ENCODE measurements at regions not wholly inside any gene's neighbourhood (a gene's known extent, or its start where the extent isn't known, plus 50 kb on each side); places are given as distances from the start of the nearest gene placed in this dataset.

DNA sequence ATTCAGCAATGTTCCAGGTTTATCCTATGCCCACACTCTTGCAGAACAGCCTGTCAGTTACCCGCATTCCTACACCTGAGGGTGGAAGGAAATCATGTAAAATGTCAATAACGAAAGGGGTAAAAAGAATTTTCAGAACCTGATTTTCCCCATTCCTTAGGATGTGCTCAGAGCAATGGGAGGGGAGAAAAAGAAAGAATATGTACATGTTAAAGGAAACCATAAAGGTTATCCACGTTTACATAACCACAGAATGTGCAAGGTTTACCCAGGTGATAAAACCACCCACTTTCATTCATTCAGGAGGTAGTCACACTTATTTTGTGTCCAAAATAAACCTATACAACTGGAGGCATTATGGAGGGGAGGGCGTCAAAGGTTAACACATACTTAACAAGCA is 335.5 kb downstream of the ZNF674 start:
- WGBS, 2 experiments (ENCODE audit: extremely low coverage in 2 of 2, insufficient read length in 1 of 2): no CpG with 5 or more reads among the region's 4 CpGs
- Histone ChIP-seq H3K9me1 (ENCODE audit: insufficient read depth, low read length) (no peaks in the 10 kb centered on the region), H3K4me1 (ENCODE audit: control insufficient read depth, insufficient read depth, low read length) (no peaks in the 10 kb centered on the region), H2BK15ac (ENCODE audit: low read depth, low read length) (no peak overlapping the region), H2AK5ac (ENCODE audit: low read depth, low read length) (no peak overlapping the region), H3K14ac (replicated peaks; ENCODE audit: low read depth, low read length) (no peak overlapping the region), H2AK9ac (replicated peaks; ENCODE audit: low read depth, low read length, poor library complexity) (no peak overlapping the region), H2AFZ (replicated peaks; ENCODE audit: low read length, poor library complexity) (no peak overlapping the region), H4K8ac (ENCODE audit: low read depth in 2 of 2, low read length in 2 of 2) (no peak overlapping the region), H2BK20ac (ENCODE audit: low read depth, low read length) (no peak overlapping the region), H3K27me3 (ENCODE audit: control insufficient read depth, insufficient read depth, low read length) (peaks cover 9% of the 10 kb centered on the region), H4K5ac (ENCODE audit: low read depth, low read length) (no peak overlapping the region), H3K56ac (ENCODE audit: extremely low read depth, insufficient read depth, low read length) (no peak overlapping the region), H3K36me3 (ENCODE audit: control insufficient read depth, insufficient read depth, low read length) (no peaks in the 10 kb centered on the region), H4K91ac (ENCODE audit: insufficient read depth, low read depth, low read length) (no peak overlapping the region), H3K4ac (ENCODE audit: low read depth, low read length) (no peak overlapping the region), H3K23ac (ENCODE audit: low read depth, low read length) (no peak overlapping the region), H3K18ac (ENCODE audit: low read depth, low read length) (no peak overlapping the region), H3K4me2 (ENCODE audit: low read depth, low read length) (no peak overlapping the region), H2BK120ac (ENCODE audit: low read depth, low read length) (no peak overlapping the region), H3K9ac (ENCODE audit: low read depth, low read length) (no peak overlapping the region), H3K79me1 (ENCODE audit: low read depth in 1 of 2, low read length in 2 of 2) (no peaks in the 10 kb centered on the region), H4K20me1 (ENCODE audit: insufficient read depth, low read length) (no peaks in the 10 kb centered on the region), H3K4me3 (ENCODE audit: insufficient read depth, low read depth, low read length) (no peak overlapping the region), H2BK5ac (ENCODE audit: low read depth, low read length, poor library complexity, severe bottlenecking) (no peak overlapping the region), H3K27ac (ENCODE audit: insufficient read depth, low read length) (no peak overlapping the region), H3K9me3 (ENCODE audit: control insufficient read depth, insufficient read depth, low read length) (no peaks in the 10 kb centered on the region)
- DNase-seq (no peak), ATAC-seq (ENCODE audit: low read depth) (no peak)
- TF ChIP-seq RCOR1 (IDR thresholded peaks at IDR 0.05; ENCODE audit: insufficient replicate concordance, low read length): no peak
- in situ Hi-C loops (cut with MboI; ENCODE audit: low sequenced_read_pairs): no loop called here
- dilution Hi-C loops (cut with HindIII; ENCODE audit: low sequenced_read_pairs, unreplicated experiment): no loop called here
- POLR2A ChIA-PET (ENCODE audit: unreplicated experiment): no interaction called here
- BruUV-seq (replicated peaks): no TSS peak
- intact Hi-C loops (cut with micrococcal nuclease): no loop called here
- CTCF ChIA-PET: no interaction called here

All from IMR-90 (cell line).